RWPE2 (cell line): ENCODE measurements at regions not wholly inside any gene's neighbourhood (a gene's known extent, or its start where the extent isn't known, plus 50 kb on each side); places are given as distances from the start of the nearest gene placed in this dataset.

Source experiments
- ATAC-seq: fragments of 200-7000 bp; cut with Tn5 transposase; 3 replicates; pipeline ENCODE4 v1.9.1; 2021; ENCODE audit warnings: low read depth
- DNase-seq: peaks from one replicate; pipeline ENCODE4 v3.0.0-alpha.2; 2020; ENCODE audit warnings: low spot score
- H3K27ac ChIP-seq: fragments of 450-650 bp; 2 replicates; pipeline ENCODE4 v1.5.1; 2017; ENCODE audit warnings: mild to moderate bottlenecking; ENCODE audit not compliant: poor library complexity, severe bottlenecking
- H3K27me3 ChIP-seq: fragments of 250-450 bp; sonication (Bioruptor Pico); 2 replicates; pipeline ENCODE4 v1.5.1; 2021; ENCODE audit warnings: mild to moderate bottlenecking, moderate library complexity; ENCODE audit not compliant: insufficient read depth, poor library complexity, severe bottlenecking
- H3K36me3 ChIP-seq: fragments of 250-450 bp; sonication (Bioruptor Pico); 2 replicates; pipeline ENCODE4 v1.5.1; 2020; ENCODE audit warnings: low read depth, mild to moderate bottlenecking, moderate library complexity
- H3K4me1 ChIP-seq: fragments of 250-450 bp; sonication (Bioruptor Pico); 2 replicates; pipeline ENCODE4 v1.5.1; 2021; ENCODE audit warnings: mild to moderate bottlenecking, moderate library complexity; ENCODE audit not compliant: insufficient read depth, poor library complexity, severe bottlenecking
- H3K4me3 ChIP-seq: fragments of 250-450 bp; sonication (Bioruptor Pico); 2 replicates; pipeline ENCODE4 v1.5.1; 2021; ENCODE audit warnings: mild to moderate bottlenecking, moderate library complexity; ENCODE audit not compliant: severe bottlenecking
- H3K9me3 ChIP-seq: fragments of 250-450 bp; sonication (Bioruptor Pico); 2 replicates; pipeline ENCODE4 v1.5.1; 2021; ENCODE audit warnings: mild to moderate bottlenecking, moderate library complexity; ENCODE audit not compliant: severe bottlenecking
- TF ChIP-seq, protein P1 (sequence below): fragments of 450-650 bp; IDR thresholded peaks from one replicate; pipeline ENCODE4 v1.5.1; 2017; ENCODE audit warnings: mild to moderate bottlenecking, moderate library complexity; ENCODE audit not compliant: poor library complexity, severe bottlenecking

- Histone ChIP-seq H3K27me3 (no peaks in the 10 kb centered on the region), H3K9me3 (no peaks in the 10 kb centered on the region), H3K36me3 (no peaks in the 10 kb centered on the region), H3K27ac (no peak overlapping the region), H3K4me1 (no peaks in the 10 kb centered on the region), H3K4me3 (no peak overlapping the region)
- ATAC-seq (no peak), DNase-seq (no peak)
- TF ChIP-seq, protein P1, sequence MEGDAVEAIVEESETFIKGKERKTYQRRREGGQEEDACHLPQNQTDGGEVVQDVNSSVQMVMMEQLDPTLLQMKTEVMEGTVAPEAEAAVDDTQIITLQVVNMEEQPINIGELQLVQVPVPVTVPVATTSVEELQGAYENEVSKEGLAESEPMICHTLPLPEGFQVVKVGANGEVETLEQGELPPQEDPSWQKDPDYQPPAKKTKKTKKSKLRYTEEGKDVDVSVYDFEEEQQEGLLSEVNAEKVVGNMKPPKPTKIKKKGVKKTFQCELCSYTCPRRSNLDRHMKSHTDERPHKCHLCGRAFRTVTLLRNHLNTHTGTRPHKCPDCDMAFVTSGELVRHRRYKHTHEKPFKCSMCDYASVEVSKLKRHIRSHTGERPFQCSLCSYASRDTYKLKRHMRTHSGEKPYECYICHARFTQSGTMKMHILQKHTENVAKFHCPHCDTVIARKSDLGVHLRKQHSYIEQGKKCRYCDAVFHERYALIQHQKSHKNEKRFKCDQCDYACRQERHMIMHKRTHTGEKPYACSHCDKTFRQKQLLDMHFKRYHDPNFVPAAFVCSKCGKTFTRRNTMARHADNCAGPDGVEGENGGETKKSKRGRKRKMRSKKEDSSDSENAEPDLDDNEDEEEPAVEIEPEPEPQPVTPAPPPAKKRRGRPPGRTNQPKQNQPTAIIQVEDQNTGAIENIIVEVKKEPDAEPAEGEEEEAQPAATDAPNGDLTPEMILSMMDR = no peak
These were observed 800.0 kb upstream of the LUZP2 start for GRCh38 chr11:23696688-23697415.

- TF ChIP-seq, protein P1 = no peak
- DNase-seq = no peak
- Histone ChIP-seq H3K36me3 (no peaks in the 10 kb centered on the region), H3K4me3 (no peak overlapping the region), H3K27me3 (no peaks in the 10 kb centered on the region), H3K27ac (no peak overlapping the region), H3K4me1 (no peaks in the 10 kb centered on the region), H3K9me3 (no peaks in the 10 kb centered on the region)
- ATAC-seq = no peak
These were observed 792.7 kb upstream of the LUZP2 start for GRCh38 chr11:23704183-23704582.

DNA sequence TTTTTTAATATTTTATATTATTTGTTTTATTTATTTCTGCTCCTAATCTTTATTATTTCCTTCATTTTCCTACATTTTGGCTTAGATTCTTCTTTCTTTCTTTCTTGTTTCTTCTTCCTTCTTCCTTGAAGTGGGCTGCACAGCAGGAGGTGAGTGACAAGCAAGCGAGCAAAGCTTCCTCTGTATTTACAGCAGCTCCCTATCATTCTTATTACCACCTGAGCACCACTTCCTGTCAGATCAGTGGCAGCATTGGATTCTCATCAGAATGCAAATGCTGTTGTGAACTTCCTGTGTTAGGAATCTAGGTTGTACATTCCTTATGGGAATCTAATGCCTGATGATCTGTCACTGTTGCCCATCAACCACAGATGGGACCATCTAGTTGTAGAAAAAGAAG lies 784.9 kb upstream of the LUZP2 start:
- Histone ChIP-seq H3K4me1 (no peaks in the 10 kb centered on the region), H3K27me3 (no peaks in the 10 kb centered on the region), H3K4me3 (no peak overlapping the region), H3K9me3 (no peaks in the 10 kb centered on the region), H3K27ac (no peak overlapping the region), H3K36me3 (no peaks in the 10 kb centered on the region)
- TF ChIP-seq, protein P1 = no peak
- DNase-seq = no peak
- no peak for ATAC-seq

- Histone ChIP-seq H3K27me3 (no peaks in the 10 kb centered on the region), H3K4me1 (peaks cover 1% of the 10 kb centered on the region), H3K36me3 (no peaks in the 10 kb centered on the region), H3K27ac (no peak overlapping the region), H3K9me3 (no peaks in the 10 kb centered on the region), H3K4me3 (no peak overlapping the region)
- no peak for DNase-seq
- no peak for ATAC-seq
- TF ChIP-seq, protein P1 = no peak
These were observed 777.8 kb upstream of the LUZP2 start for GRCh38 chr11:23719016-23719415.

DNA sequence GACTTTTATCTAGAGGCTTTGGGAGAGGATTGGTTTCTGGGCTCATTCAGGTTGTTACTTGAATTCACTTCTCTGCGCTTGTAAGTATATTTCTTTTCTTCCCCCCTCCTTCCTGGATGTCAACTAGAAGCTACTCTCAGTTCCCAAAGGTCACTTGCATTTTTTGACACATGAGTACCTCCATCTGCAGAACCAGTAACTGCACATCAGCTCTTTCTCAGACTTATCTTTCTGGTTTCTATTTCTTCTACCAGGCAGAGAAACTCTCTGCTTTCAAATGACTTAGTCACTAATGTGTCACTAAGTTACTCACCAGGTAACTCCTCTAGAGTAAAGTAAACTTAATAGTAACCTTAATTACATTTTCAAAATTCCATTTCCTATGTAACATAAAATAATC lies 773.0 kb upstream of the LUZP2 start:
- TF ChIP-seq, protein P1 = no peak
- ATAC-seq = peak; percentile 58
- DNase-seq = no peak
- H3K36me3 ChIP-seq = no peaks in the 10 kb centered on the region
- peaks cover 18% of the 10 kb centered on the region for H3K4me1 ChIP-seq
- no peaks in the 10 kb centered on the region for H3K9me3 ChIP-seq
- peak overlapping the region; percentile 11 for H3K27ac ChIP-seq
- H3K27me3 ChIP-seq = no peaks in the 10 kb centered on the region
- no peak overlapping the region for H3K4me3 ChIP-seq
